Right lobe of liver (tissue), 4 donors: ENCODE measurements at regions not wholly inside any gene's neighbourhood (a gene's known extent, or its start where the extent isn't known, plus 50 kb on each side); places are given as distances from the start of the nearest gene placed in this dataset.

Source experiments
- CTCF ChIP-seq, 4 donors: fragments of 200-600 bp in 3 of 4; fragments of 450-650 bp in 1 of 4; IDR thresholded peaks; one replicate each; pipeline versions ENCODE4 v1.5.1 to v1.8.0; 2016 to 2022; ENCODE audit warnings: antibody characterized with exemption in 4 of 4, mild to moderate bottlenecking in 2 of 4
- POLR2A ChIP-seq: fragments of 450-650 bp; IDR thresholded peaks from one replicate; pipeline ENCODE4 v1.6.1; 2017; ENCODE audit warnings: antibody characterized with exemption, mild to moderate bottlenecking
- donor health status: DM: no; HTN: no; CAD: no.
- donor health status: DM: no; HTN: no; CAD: no.
- donor health status: DM: no; HTN: yes; CAD: no.

GRCh38 chr13:31891472-31891871 is 140.1 kb upstream of the FRY start:
- TF ChIP-seq CTCF (IDR thresholded peaks at IDR 0.05) (no peak), POLR2A (no peak)
